Heart left ventricle (tissue), 13 donors: ENCODE measurements at regions not wholly inside any gene's neighbourhood (a gene's known extent, or its start where the extent isn't known, plus 50 kb on each side); places are given as distances from the start of the nearest gene placed in this dataset.

Experiments
- POLR2A ChIP-seq, 2 donors: fragments of 450-650 bp; IDR thresholded peaks; one replicate each; pipeline ENCODE4 v1.6.1; 2017; ENCODE audit warnings: antibody characterized with exemption in 2 of 2, mild to moderate bottlenecking in 2 of 2, moderate library complexity in 2 of 2
- TF ChIP-seq, protein P1 (sequence below), 12 donors: fragments of 200-600 bp; sonication (generic) in 4 of 12; IDR thresholded peaks; one replicate each; pipeline versions ENCODE4 v1.5.0 to v1.8.0; 2018 to 2022; ENCODE audit warnings: antibody characterized with exemption in 12 of 12, mild to moderate bottlenecking in 5 of 12
- donor health status: ischemic (EF 13 %, LVEDD 7.1; RV severe dilation, severe dysfunction).
- donor health status: DM: no; HTN: yes; CAD: no.
- donor health status: DM: no; HTN: no; CAD: no.
- donor health status: ischemic (EF 25% LVEDD 6.9; RV normal size, moderate dysfunction).
- donor health status: ischemic (EF 25% LVEDD 5.7; RV mildly dilated, moderate dysfunction).
- donor health status: ischemic (EF 35%, LVEDD 5.7; RV mildly dilated, moderate dysfunction).
- donor health status: nonischemic (EF 11% LVEDD 7.7; RV severe dilation, severe dysfunction).
- donor health status: DM: yes; HTN: yes; CAD: no.
- donor health status: PGD.
- donor health status: ischemic (EF 29% LVEDD 5.4; RV normal size, mild dysfunction).
- donor health status: nonischemic (EF 23%, LVEDD 6.1; RV moderate dilation, normal function).

DNA sequence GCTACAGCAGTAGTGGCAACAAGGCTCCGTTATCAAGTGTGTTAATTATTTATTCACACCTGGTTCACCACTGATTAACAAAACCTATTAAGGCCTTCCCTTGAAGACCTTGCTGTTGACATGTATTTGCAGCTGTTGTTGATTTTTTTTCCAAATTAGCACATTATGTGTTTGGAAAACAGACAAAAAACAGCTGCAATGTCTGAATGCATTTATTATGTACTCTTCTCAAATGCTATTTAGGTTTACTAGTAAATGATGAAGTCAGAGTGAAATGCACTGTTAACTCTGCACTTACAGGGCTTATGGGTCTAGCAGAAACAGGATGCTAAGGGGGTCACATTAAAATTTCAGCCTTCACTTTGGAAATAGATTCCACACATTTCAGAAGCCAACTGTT is 99.5 kb upstream of the PCDH7 start:
- TF ChIP-seq, protein P1, sequence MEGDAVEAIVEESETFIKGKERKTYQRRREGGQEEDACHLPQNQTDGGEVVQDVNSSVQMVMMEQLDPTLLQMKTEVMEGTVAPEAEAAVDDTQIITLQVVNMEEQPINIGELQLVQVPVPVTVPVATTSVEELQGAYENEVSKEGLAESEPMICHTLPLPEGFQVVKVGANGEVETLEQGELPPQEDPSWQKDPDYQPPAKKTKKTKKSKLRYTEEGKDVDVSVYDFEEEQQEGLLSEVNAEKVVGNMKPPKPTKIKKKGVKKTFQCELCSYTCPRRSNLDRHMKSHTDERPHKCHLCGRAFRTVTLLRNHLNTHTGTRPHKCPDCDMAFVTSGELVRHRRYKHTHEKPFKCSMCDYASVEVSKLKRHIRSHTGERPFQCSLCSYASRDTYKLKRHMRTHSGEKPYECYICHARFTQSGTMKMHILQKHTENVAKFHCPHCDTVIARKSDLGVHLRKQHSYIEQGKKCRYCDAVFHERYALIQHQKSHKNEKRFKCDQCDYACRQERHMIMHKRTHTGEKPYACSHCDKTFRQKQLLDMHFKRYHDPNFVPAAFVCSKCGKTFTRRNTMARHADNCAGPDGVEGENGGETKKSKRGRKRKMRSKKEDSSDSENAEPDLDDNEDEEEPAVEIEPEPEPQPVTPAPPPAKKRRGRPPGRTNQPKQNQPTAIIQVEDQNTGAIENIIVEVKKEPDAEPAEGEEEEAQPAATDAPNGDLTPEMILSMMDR (IDR thresholded peaks at IDR 0.05), result no peak
- no peak for TF ChIP-seq POLR2A (IDR thresholded peaks at IDR 0.05)
